ENCODE measurements at regions not wholly inside any gene's neighbourhood (a gene's known extent, or its start where the extent isn't known, plus 50 kb on each side); places are given as distances from the start of the nearest gene placed in this dataset.

GRCh38 chr13:90365130-90365529 lies 982.4 kb upstream of the MIR17HG start:
- in situ Hi-C loops (cut with HindIII; ENCODE audit: low sequenced_read_pairs), result no loop called here
- no peak for DNase-seq (ENCODE audit: low spot score)

GRCh38 chr13:90374168-90374567 lies 973.3 kb upstream of the MIR17HG start:
- DNase-seq (ENCODE audit: low spot score), result no peak
- in situ Hi-C loops (cut with HindIII; ENCODE audit: low sequenced_read_pairs), result no loop called here

DNA sequence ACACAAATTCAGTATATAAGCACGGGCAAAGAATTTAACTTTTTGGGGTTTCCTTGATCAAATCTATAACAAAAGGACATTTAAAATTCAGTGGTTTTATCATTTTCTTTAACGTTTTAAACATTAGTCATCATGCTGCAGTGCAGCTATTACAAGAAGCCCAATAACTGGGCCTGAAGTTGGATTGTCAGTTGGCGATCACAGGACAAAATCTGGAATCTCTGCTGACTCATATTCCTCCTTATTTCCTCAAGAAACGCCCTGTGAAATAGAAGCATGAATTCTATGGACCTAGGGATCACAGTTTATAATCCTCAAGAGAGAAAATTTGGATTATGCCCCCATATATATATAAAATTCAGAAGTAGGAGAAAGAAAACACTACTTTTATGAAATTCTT lies 971.6 kb upstream of the MIR17HG start:
- no peak for DNase-seq (ENCODE audit: low spot score)

DNA sequence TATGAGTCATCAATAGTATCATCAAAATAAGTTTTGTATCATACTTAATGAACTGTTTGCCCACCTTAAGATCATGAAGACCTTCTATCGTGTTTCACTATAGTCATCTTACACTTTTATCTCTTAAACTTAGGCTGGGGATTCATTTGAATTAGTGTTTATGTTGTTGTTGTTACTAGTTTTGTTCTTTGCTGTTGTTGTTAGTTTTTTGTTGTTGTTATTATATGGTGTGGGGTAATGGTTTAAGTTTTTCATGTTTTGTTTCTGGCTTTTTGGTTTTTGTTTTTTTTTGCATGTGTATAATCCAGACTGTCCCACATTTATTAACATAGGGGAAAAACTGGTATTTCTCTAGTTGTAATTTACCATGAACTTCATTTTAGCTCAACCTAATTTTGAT lies 965.1 kb upstream of the MIR17HG start:
- in situ Hi-C loops (cut with HindIII; ENCODE audit: low sequenced_read_pairs), result no loop called here

More for the DNA sequence above, 971.6 kb upstream of the MIR17HG start:
- in situ Hi-C loops (cut with HindIII; ENCODE audit: low sequenced_read_pairs), result no loop called here

GRCh38 chr13:90385781-90386489 lies 961.6 kb upstream of the MIR17HG start:
- in situ Hi-C loops (cut with HindIII; ENCODE audit: low sequenced_read_pairs), result no loop called here
- DNase-seq (ENCODE audit: low spot score), result no peak

More for the DNA sequence above, 965.1 kb upstream of the MIR17HG start:
- DNase-seq (ENCODE audit: low spot score), result no peak

DNA sequence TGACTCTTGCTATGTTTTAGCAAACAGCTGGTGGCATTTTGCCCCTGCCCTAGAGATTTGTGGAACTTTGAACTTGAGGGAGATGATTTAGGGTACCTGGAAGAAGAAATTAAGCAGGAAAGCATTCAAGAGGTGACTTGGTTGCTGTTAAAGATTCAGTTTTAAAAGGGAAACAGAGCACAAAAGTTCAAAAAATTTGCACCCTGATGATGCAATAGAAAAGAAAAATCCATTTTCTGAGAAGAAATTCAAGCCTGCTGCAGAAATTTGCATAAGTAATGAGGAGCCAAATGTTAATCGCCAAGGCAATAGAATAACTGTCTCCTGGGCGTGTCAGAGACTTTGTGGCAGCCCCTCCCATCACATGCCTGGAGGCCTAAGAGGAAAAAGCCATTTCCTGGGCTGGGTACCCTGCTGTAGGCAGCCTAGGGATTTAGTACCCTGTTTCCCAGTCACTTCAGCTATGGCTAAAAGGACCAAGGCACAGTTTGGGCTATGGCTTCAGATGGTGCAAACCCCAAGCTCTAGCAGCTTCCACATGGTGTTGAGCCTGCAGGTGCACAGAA lies 958.5 kb upstream of the MIR17HG start:
- no peak for DNase-seq (ENCODE audit: low spot score)
- in situ Hi-C loops (cut with HindIII; ENCODE audit: low sequenced_read_pairs), result no loop called here

DNA sequence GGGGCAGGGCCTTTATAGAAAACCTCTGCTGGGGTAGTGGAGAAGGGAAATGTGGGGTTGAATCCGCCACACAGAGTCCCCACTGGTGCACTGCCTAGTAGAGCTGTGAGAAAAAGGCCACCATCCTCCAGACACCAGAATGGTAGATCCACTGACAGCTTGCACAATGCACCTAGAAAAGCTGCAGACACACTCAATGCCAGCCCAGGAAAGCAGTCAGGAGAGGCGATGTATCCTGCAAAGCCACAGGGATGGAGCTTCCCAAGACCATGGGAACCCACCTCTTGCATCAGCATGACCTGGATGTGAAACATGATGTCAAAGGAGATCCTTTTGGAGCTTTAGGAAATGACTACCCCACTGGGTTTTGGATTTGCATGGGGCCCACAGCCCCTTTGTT lies 958.0 kb upstream of the MIR17HG start:
- in situ Hi-C loops (cut with HindIII; ENCODE audit: low sequenced_read_pairs), result no loop called here
- DNase-seq (ENCODE audit: low spot score), result no peak

DNA sequence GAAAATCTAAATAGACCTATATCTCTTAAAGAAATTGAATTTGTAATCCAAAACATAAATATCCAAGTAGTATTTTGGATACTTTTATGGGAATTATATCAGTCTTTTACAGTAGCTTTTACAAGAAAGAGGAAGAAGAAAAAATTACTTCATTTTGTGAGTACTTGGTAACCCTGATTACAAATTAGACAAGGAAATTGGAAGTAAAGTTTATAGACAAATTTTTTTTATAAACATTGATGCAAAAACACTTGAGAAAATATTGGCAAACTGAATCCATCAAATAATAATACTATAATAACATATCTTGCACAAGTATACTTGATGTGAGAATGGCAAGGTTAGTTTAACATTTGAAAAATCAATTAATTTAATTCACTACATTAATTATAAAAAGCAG lies 954.1 kb upstream of the MIR17HG start:
- in situ Hi-C loops (cut with HindIII; ENCODE audit: low sequenced_read_pairs), result no loop called here
- no peak for DNase-seq (ENCODE audit: low spot score)

DNA sequence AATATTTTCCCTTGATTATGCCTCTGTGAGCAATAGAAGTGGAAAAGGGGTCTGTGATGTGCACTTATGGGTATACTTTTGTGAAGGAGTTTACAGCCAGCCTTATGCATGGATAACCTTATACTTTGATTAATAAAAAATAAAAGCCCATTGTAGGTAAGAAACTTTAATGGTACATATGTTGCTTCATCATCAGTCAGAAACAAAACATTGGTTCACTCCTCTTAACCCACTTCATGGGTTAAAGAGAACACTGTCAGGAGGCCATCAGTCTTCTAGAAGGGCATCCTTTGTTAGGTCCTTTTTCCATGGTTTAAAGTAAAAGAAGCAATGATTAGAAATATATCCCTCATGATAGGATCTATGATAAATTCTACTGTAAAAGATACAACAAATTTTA lies 952.1 kb upstream of the MIR17HG start:
- DNase-seq (ENCODE audit: low spot score), result no peak
- in situ Hi-C loops (cut with HindIII; ENCODE audit: low sequenced_read_pairs), result no loop called here

DNA sequence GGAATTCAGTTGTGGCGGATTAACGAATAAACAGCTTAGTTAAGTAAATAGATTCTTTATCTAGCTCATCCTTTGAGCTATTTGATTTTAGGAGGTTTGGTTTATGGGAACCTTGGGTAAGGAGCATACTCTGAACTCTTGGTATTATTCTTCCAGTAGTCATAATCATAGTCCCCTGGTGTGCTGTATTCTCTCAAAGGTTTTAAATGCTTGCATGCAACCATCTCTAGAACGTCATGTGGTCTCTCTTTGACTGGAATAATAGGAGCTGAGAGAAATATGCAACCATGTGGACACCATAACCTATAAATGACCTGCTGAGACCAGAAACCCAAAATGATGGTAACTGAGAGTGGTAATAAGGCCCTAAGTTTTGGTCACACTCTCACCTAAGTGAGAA lies 951.6 kb upstream of the MIR17HG start:
- peak; percentile 59 for DNase-seq (ENCODE audit: low spot score)
- in situ Hi-C loops (cut with HindIII; ENCODE audit: low sequenced_read_pairs), result no loop called here

- in situ Hi-C loops (cut with HindIII; ENCODE audit: low sequenced_read_pairs), result no loop called here
- DNase-seq (ENCODE audit: low spot score), result peak; percentile 68
Measured at GRCh38 chr13:90396266-90396665, 951.2 kb upstream of the MIR17HG start.

- in situ Hi-C loops (cut with HindIII; ENCODE audit: low sequenced_read_pairs), result no loop called here
- no peak for DNase-seq (ENCODE audit: low spot score)
Measured at GRCh38 chr13:90397503-90397902, 950.0 kb upstream of the MIR17HG start.

DNA sequence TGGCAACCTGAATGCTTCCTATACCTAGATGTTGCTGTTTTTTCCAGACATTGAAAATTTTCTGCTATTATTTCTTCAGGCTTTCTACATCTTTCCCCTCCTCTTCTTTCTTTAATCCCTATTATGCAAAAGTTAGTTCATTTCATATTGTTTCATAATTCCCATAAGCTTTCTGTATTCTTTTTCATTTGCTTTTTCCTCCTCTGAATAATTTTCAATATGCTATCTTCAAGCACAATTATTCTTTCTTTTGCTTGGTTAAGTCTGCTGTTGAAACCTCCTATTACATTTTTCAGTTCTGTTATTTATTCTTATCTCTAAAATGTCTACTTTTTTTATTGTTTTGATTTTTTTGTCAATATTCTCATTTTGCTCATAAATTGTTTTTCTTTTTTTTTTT lies 947.1 kb upstream of the MIR17HG start:
- no peak for DNase-seq (ENCODE audit: low spot score)
- in situ Hi-C loops (cut with HindIII; ENCODE audit: low sequenced_read_pairs), result no loop called here

DNA sequence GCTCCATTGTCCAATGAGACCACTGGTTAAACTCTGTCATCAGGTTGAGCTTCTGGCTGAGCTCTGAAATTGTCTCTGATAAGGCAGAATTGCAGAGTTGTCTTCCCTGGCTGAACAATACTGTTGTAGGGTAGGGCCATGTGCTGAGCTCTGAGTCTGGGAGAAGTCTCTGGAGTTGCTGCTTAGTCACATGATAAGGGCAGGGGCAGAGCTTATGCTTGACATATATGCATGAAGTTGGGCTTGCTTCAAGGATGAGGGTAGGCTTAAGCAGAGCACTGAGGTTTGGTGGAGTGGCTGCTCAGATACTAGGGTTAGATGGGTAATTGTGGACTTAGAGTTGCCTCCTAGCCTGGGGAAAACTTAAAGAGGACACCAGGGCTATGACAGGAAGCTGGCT lies 946.3 kb upstream of the MIR17HG start:
- in situ Hi-C loops (cut with HindIII; ENCODE audit: low sequenced_read_pairs), result no loop called here
- DNase-seq (ENCODE audit: low spot score), result no peak

GRCh38 chr13:90402102-90402501 lies 945.4 kb upstream of the MIR17HG start:
- DNase-seq (ENCODE audit: low spot score), result no peak
- in situ Hi-C loops (cut with HindIII; ENCODE audit: low sequenced_read_pairs), result no loop called here

DNA sequence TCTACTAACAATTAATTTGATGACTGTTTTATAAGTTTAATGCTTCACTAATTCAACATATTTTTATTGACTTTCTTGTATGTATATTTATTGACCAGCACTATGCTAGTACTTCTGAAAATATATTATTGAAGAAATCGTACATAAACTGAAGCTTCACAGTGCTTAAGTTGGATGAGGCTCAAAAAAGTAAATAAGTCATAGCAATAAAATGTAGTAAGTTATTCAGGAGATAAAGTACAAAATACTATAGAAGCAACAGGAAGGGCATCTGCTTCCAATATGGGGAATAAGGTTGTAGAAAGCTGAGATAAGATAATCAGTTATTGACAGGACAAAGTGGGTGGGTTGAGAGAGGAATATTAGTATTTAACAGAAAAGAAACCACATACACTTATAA lies 944.9 kb upstream of the MIR17HG start:
- DNase-seq (ENCODE audit: low spot score), result no peak
- in situ Hi-C loops (cut with HindIII; ENCODE audit: low sequenced_read_pairs), result no loop called here

- in situ Hi-C loops (cut with HindIII; ENCODE audit: low sequenced_read_pairs), result no loop called here
Measured at GRCh38 chr13:90403330-90404082, 944.0 kb upstream of the MIR17HG start.

GRCh38 chr13:90405301-90405700 lies 942.2 kb upstream of the MIR17HG start:
- in situ Hi-C loops (cut with HindIII; ENCODE audit: low sequenced_read_pairs), result no loop called here
- DNase-seq (ENCODE audit: low spot score), result no peak

More at GRCh38 chr13:90403330-90404082, 944.0 kb upstream of the MIR17HG start:
- no peak for DNase-seq (ENCODE audit: low spot score)

DNA sequence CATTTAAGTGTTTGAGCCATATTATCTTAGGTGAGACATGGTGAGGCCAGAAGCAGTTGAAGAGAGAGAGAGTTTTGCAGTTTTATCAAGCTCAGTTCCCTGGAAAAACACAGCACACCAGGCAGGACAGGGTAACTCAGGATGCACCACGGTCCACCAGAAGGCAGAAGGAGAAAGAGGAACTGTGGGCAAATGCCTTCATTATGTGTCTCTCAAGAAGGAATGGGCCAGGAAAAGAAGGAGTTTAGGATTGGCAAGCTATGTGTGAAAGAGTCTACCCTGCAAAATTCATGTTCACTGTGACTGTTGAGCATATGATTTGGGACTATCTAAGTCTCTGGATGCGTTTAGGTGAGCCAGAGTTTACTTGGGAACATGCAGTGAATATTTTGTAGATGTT lies 934.5 kb upstream of the MIR17HG start:
- DNase-seq (ENCODE audit: low spot score), result no peak
- in situ Hi-C loops (cut with HindIII; ENCODE audit: low sequenced_read_pairs), result no loop called here

GRCh38 chr13:90413548-90413947 lies 933.9 kb upstream of the MIR17HG start:
- no peak for DNase-seq (ENCODE audit: low spot score)
- in situ Hi-C loops (cut with HindIII; ENCODE audit: low sequenced_read_pairs), result no loop called here
